Epithelial cell of proximal tubule (primary cell): ENCODE measurements at regions not wholly inside any gene's neighbourhood (a gene's known extent, or its start where the extent isn't known, plus 50 kb on each side); places are given as distances from the start of the nearest gene placed in this dataset.
"Not testable (repeated sequence)": the region's sequence is repeated elsewhere in the genome, so short reads cannot be mapped to it uniquely, and the experiment has no call there.

Experiments
- DNase-seq: peaks from one replicate; pipeline ENCODE4 v3.0.0-alpha.2; 2011; ENCODE audit warnings: low read depth
- H3K4me3 ChIP-seq: 2 replicates; pipeline ENCODE4 v1.5.1; 2011; ENCODE audit warnings: low read depth, mild to moderate bottlenecking, low read length
- TF ChIP-seq, protein P1 (sequence below): conservative IDR thresholded peaks from 2 replicates; pipeline ENCODE4 v1.5.1; 2012; ENCODE audit warnings: low read depth, mild to moderate bottlenecking, low read length

DNA sequence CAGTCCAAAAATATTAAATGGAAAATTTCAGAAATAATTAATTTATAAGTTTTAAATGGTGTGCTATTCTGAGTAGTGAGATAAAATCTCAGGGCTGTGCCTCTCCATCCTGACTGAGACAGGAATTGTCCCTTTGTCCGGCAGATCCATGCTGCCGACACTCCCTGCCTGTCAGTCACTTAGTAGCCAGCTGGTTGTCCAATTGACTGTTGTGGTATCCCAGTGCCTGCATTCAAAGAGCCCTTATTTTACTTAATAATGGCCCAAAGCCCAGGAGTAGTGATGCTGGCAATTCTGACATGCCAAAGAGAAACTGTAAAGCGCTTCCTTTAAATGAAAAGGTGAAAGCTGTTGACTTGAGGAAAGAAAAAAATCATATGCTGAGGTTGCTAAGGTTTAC, 157.5 kb downstream of the ENC1 start:
- no peak overlapping the region for H3K4me3 ChIP-seq
- no peak for DNase-seq
- TF ChIP-seq, protein P1, sequence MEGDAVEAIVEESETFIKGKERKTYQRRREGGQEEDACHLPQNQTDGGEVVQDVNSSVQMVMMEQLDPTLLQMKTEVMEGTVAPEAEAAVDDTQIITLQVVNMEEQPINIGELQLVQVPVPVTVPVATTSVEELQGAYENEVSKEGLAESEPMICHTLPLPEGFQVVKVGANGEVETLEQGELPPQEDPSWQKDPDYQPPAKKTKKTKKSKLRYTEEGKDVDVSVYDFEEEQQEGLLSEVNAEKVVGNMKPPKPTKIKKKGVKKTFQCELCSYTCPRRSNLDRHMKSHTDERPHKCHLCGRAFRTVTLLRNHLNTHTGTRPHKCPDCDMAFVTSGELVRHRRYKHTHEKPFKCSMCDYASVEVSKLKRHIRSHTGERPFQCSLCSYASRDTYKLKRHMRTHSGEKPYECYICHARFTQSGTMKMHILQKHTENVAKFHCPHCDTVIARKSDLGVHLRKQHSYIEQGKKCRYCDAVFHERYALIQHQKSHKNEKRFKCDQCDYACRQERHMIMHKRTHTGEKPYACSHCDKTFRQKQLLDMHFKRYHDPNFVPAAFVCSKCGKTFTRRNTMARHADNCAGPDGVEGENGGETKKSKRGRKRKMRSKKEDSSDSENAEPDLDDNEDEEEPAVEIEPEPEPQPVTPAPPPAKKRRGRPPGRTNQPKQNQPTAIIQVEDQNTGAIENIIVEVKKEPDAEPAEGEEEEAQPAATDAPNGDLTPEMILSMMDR = no peak

DNA sequence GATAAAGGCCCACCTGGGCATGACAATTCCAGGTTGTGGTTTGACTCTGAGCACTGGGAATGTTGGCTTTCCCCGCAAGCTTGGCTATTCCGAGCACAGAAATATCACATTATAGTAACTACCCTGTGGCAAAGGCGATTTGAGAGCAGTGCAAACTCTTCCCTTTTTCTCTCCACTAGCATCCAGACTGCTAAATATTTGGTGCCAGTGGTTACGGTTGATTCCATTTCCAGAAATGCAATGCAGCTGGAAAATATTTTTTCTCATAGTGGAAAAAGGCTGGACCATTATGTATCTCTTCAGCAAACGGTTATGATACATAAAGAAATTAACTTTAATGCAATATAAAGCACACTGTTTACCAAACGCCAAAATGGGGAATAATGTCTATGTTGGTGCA, 158.0 kb downstream of the ENC1 start:
- H3K4me3 ChIP-seq = no peak overlapping the region
- no peak for DNase-seq
- TF ChIP-seq, protein P1 = no peak

DNA sequence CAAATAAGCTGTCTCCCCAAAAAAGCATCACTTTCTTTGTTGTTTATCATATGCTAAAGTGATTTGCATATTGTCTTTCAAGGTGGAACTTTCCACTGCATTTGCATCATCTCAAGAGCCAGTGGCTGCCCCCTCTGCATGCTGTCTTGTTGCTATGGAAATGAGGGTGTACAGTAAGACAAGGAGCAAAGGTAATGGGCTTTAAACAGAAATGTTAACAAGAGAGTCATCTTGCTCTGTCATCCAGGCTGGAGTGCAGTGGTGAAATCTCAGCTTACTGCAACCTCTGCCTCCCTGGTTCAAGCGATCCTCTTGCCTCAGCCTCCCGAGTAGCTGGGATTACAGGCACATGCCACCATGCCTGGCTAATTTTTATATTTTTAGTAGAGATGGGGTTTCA, 159.2 kb downstream of the ENC1 start:
- DNase-seq, H3K4me3 ChIP-seq: not testable (repeated sequence)

DNA sequence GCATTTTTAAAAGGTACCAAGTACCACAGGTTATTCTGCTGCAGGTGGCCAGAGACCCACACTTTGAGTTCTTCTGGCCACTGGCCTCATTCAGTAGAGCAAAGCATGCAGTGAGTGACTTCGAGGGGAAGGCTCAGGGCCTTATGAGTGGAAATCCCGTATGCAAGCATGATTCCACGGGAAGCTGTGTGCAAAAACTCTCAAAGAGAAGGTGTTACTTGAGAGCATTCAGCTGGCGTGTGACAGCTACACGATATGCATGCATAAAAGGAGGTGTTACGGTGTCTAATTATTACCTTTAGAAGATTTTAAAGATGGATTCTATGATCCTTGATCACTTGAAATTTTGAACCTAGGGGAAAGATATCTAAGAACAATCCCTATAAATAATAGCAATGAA, 160.3 kb downstream of the ENC1 start:
- no peak overlapping the region for H3K4me3 ChIP-seq
- TF ChIP-seq, protein P1 = no peak
- DNase-seq = no peak

DNA sequence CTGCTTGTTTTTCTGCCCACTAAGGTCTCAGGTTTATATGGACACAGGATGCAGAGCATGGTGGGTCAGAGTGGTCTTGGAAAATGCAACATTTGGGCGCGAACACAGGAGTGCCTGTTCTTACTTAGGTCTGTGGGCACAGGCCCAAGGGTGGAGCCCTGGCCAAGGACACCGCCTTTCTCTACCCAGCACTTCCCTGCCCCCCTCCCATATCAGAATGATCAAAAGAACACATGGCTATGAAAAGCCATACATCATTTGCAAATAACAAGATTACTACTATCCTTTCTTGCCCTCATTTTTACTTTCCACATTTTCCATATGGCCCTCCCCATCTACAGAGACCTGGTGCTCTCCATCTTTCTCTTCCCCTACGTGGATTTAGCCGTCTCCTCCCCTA, 162.2 kb downstream of the ENC1 start:
- DNase-seq = no peak
- TF ChIP-seq, protein P1 = no peak
- no peak overlapping the region for H3K4me3 ChIP-seq

DNA sequence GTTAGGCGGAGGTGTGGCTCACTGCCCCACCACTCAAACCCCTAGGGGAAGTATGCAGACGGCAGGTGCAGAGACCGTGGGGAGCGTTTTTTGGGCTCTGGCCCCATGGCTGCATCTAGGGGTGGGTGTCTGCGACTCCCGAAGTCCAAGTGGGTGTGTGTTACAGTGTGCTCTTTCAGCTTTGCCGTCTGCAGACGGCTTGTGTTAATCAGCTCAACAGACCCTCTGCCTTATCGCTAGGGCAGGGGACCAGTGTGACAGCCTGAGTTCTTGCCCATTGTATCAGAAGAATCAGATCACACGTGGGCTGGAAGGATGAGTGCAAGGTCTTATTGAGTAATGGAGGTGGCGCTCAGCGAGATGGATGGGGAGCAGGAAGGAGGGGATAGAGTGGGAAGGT, 162.8 kb downstream of the ENC1 start:
- TF ChIP-seq, protein P1 = no peak
- DNase-seq = no peak
- H3K4me3 ChIP-seq = no peak overlapping the region

DNA sequence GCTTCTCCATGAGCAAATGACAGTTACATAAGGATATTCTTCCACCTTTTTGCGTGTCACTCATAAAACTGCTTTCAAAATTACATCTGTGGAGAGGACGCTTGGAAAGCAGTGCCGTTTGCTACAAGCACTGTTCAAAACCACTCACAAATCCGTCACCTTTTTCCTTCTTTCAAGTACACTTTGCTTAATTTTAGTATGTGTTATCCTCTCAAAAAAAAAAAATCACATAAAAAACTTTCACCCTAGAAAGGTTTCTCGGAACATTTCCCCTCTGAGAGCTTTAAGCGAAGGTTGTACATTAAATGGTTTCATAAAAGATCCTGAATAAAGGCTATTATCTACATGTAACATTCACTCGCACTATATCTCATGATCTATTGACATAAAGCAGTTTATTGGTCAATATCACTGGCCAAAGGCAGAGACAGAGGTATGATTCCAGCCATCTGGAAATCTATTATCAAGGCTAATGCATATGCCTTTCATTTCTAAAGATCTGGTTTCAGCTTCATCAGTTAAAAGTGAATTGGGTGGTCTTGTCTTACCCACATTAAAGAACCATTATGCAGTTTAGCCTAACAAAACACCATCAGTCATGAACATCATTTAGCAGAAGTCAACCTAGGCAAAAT, 163.6 kb downstream of the ENC1 start:
- no peak overlapping the region for H3K4me3 ChIP-seq
- DNase-seq = no peak
- TF ChIP-seq, protein P1 = no peak
